HG02759 (cell line): ENCODE measurements at regions not wholly inside any gene's neighbourhood (a gene's known extent, or its start where the extent isn't known, plus 50 kb on each side); places are given as distances from the start of the nearest gene placed in this dataset.
"Not testable (repeated sequence)": the region's sequence is repeated elsewhere in the genome, so short reads cannot be mapped to it uniquely, and the experiment has no call there.

ENCODE experiments used
- ATAC-seq: cut with Tn5 transposase; IDR thresholded peaks from one replicate; pipeline ENCODE4 v1.9.1; 2021; ENCODE audit warnings: mild to moderate bottlenecking, moderate library complexity; ENCODE audit not compliant: unreplicated experiment

- ATAC-seq, result no peak
These were observed 51.0 kb downstream of the IARS1 start for GRCh38 chr9:92242260-92243136.

GRCh38 chr9:92236915-92237314, 56.6 kb downstream of the IARS1 start:
- ATAC-seq, result no peak

- no peak for ATAC-seq
These were observed 57.0 kb downstream of the IARS1 start for GRCh38 chr9:92236465-92236864.

- no peak for ATAC-seq
These were observed 59.0 kb downstream of the IARS1 start for GRCh38 chr9:92234514-92234913.

- ATAC-seq, result no peak
These were observed 61.3 kb downstream of the IARS1 start for GRCh38 chr9:92232190-92232589.

- no peak for ATAC-seq
These were observed 64.9 kb downstream of the IARS1 start for GRCh38 chr9:92228628-92229027.

GRCh38 chr9:92224177-92224576, 69.3 kb downstream of the IARS1 start:
- no peak for ATAC-seq

GRCh38 chr9:92223758-92224157, 69.7 kb downstream of the IARS1 start:
- ATAC-seq, result no peak

- ATAC-seq, result no peak
These were observed 84.6 kb downstream of the IARS1 start for GRCh38 chr9:92208693-92209524.

- ATAC-seq, result no peak
These were observed 87.0 kb downstream of the IARS1 start for GRCh38 chr9:92206488-92206887.

GRCh38 chr9:92203887-92204286, 88.7 kb upstream of the SPTLC1 start:
- ATAC-seq, result not testable (repeated sequence)

- ATAC-seq, result not testable (repeated sequence)
These were observed 83.0 kb upstream of the SPTLC1 start for GRCh38 chr9:92198237-92198636.

GRCh38 chr9:92196909-92197308, 81.7 kb upstream of the SPTLC1 start:
- no peak for ATAC-seq

GRCh38 chr9:92196400-92196799, 81.2 kb upstream of the SPTLC1 start:
- no peak for ATAC-seq

- ATAC-seq, result no peak
These were observed 76.6 kb upstream of the SPTLC1 start for GRCh38 chr9:92191801-92192200.

GRCh38 chr9:92190536-92190790, 75.2 kb upstream of the SPTLC1 start:
- no peak for ATAC-seq

- no peak for ATAC-seq
These were observed 74.7 kb upstream of the SPTLC1 start for GRCh38 chr9:92189782-92190535.

- no peak for ATAC-seq
These were observed 74.0 kb upstream of the SPTLC1 start for GRCh38 chr9:92188969-92189781.

GRCh38 chr9:92187989-92188714, 72.9 kb upstream of the SPTLC1 start:
- peak; percentile 49 for ATAC-seq

- no peak for ATAC-seq
These were observed 72.2 kb upstream of the SPTLC1 start for GRCh38 chr9:92187390-92187789.
